SK-N-SH treated with all-trans-retinoic acid at 6 μM for 48 hours (cell line): ENCODE measurements at regions not wholly inside any gene's neighbourhood (a gene's known extent, or its start where the extent isn't known, plus 50 kb on each side); places are given as distances from the start of the nearest gene placed in this dataset.

Source experiments
- ATAC-seq: fragments of 200-7000 bp; cut with Tn5 transposase; 3 replicates; pipeline ENCODE4 v1.9.1; 2020; ENCODE audit warnings: mild to moderate bottlenecking, moderate library complexity
- ARNTL ChIP-seq: fragments of 450-650 bp; formaldehyde crosslinking; IDR thresholded peaks from 2 replicates; pipeline ENCODE4 v1.5.0; 2020; ENCODE audit warnings: low read depth, mild to moderate bottlenecking, moderate library complexity, borderline replicate concordance
- BACH2 ChIP-seq: fragments of 250-450 bp; sonication (Bioruptor Pico); IDR thresholded peaks from 2 replicates; pipeline ENCODE4 v1.9.0; 2021; ENCODE audit warnings: mild to moderate bottlenecking, borderline replicate concordance
- CREB5 ChIP-seq: fragments of 250-450 bp; sonication (Bioruptor Pico); IDR thresholded peaks from 2 replicates; pipeline ENCODE4 v1.5.1; 2020; ENCODE audit warnings: low read depth, mild to moderate bottlenecking, moderate library complexity
- CSDC2 ChIP-seq: fragments of 250-450 bp; sonication (Bioruptor Pico); IDR thresholded peaks from 2 replicates; pipeline ENCODE4 v1.5.0; 2020; ENCODE audit warnings: mild to moderate bottlenecking, moderate library complexity
- ESRRG ChIP-seq: fragments of 250-450 bp; sonication (Bioruptor Pico); IDR thresholded peaks from 2 replicates; pipeline ENCODE4 v1.6.1; 2021; ENCODE audit warnings: mild to moderate bottlenecking
- GLIS3 ChIP-seq: fragments of 250-450 bp; sonication (Bioruptor Pico); IDR thresholded peaks from 2 replicates; pipeline ENCODE4 v1.5.0; 2020; ENCODE audit warnings: mild to moderate bottlenecking, moderate library complexity
- ISL1 ChIP-seq: fragments of 250-450 bp; sonication (Bioruptor Pico); IDR thresholded peaks from 2 replicates; pipeline ENCODE4 v2.1.2; 2022; ENCODE audit warnings: mild to moderate bottlenecking, moderate library complexity
- OSR1 ChIP-seq: fragments of 250-450 bp; sonication (Bioruptor Pico); IDR thresholded peaks from 2 replicates; pipeline ENCODE4 v1.8.0; 2022; ENCODE audit warnings: moderate library complexity, mild to moderate bottlenecking, inconsistent platforms
- PATZ1 ChIP-seq: fragments of 250-450 bp; sonication (Bioruptor Pico); IDR thresholded peaks from 2 replicates; pipeline ENCODE4 v1.8.0; 2020; ENCODE audit warnings: mild to moderate bottlenecking, moderate library complexity, borderline replicate concordance
- PPARA ChIP-seq: fragments of 250-450 bp; sonication (Bioruptor Pico); IDR thresholded peaks from 2 replicates; pipeline ENCODE4 v1.5.0; 2020; ENCODE audit warnings: mild to moderate bottlenecking, borderline replicate concordance
- SNAI2 ChIP-seq: fragments of 250-450 bp; sonication (Bioruptor Pico); IDR thresholded peaks from 2 replicates; pipeline ENCODE4 v1.5.0; 2020; ENCODE audit warnings: mild to moderate bottlenecking, moderate library complexity
- TCF4 ChIP-seq: fragments of 250-450 bp; sonication (Bioruptor Pico); IDR thresholded peaks from 2 replicates; pipeline ENCODE4 v1.8.0; 2021; ENCODE audit warnings: mild to moderate bottlenecking, moderate library complexity, borderline replicate concordance
- TOX ChIP-seq: fragments of 250-450 bp; sonication (Bioruptor Pico); IDR thresholded peaks from 2 replicates; pipeline ENCODE4 v1.8.0; 2021; ENCODE audit warnings: mild to moderate bottlenecking, moderate library complexity, borderline replicate concordance
- ZC3H10 ChIP-seq: fragments of 250-450 bp; sonication (Bioruptor Pico); IDR thresholded peaks from 2 replicates; pipeline ENCODE4 v1.5.1; 2021; ENCODE audit warnings: mild to moderate bottlenecking, moderate library complexity
- ZFP3 ChIP-seq: fragments of 250-450 bp; sonication (Bioruptor Pico); IDR thresholded peaks from 2 replicates; pipeline ENCODE4 v1.5.0; 2020; ENCODE audit warnings: mild to moderate bottlenecking, moderate library complexity
- ZFP30 ChIP-seq: fragments of 450-650 bp; formaldehyde crosslinking; IDR thresholded peaks from 2 replicates; pipeline ENCODE4 v1.5.0; 2022; ENCODE audit warnings: mild to moderate bottlenecking, moderate library complexity
- ZNF565 ChIP-seq: fragments of 450-650 bp; formaldehyde crosslinking; conservative IDR thresholded peaks from 2 replicates; pipeline ENCODE4 v1.5.0; 2020; ENCODE audit warnings: low read depth, mild to moderate bottlenecking, moderate library complexity
- ZNF70 ChIP-seq: fragments of 450-650 bp; formaldehyde crosslinking; IDR thresholded peaks from 2 replicates; pipeline ENCODE4 v1.5.0; 2020; ENCODE audit warnings: mild to moderate bottlenecking, moderate library complexity
- ZNF8 ChIP-seq: fragments of 450-650 bp; formaldehyde crosslinking; IDR thresholded peaks from 2 replicates; pipeline ENCODE4 v1.5.0; 2020; ENCODE audit warnings: mild to moderate bottlenecking, moderate library complexity
- TF ChIP-seq, protein P1 (sequence below): fragments of 250-450 bp; sonication (Bioruptor Pico); IDR thresholded peaks from 2 replicates; pipeline ENCODE4 v1.5.0; 2020; ENCODE audit warnings: mild to moderate bottlenecking, moderate library complexity
- TF ChIP-seq, protein P2 (sequence below): fragments of 250-450 bp; sonication (Bioruptor Pico); IDR thresholded peaks from 2 replicates; pipeline ENCODE4 v1.5.1; 2021; ENCODE audit warnings: mild to moderate bottlenecking, moderate library complexity

DNA sequence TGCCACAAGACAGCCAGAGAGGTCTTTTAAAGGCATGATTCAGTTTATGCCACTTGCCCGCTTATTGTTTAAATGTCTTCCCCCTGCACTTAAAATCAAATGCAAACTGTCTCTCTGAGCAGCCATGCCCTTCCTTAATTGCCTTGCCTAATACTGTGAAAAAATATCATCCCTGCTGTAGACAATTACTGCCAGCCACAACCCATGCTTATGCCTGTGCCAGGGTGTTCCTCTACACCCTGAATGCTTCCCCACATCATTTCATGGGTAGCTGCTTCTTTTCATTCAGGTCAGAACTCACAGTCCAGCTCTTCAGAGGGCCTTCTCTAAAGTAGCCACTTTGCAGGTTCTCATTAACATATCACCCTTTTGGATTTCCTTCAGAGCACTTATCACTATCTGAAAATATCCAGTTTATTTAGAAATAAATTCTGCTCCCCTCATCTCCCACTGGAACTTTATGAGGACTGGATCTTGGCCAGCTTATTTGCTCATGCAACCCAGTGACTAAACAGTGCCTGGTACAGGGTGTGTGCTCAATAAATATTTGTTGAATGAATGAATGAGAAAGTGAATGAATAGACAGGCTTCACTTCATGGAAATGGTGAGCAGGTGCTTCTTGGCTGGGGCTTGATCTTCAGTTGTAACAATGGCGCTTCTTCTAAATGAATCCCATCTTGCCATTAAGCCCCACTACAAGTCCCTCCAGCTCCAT lies 162.4 kb upstream of the MDFIC start:
- no peak for ATAC-seq
- TF ChIP-seq ZNF70, result no peak
- TF ChIP-seq, protein P1, sequence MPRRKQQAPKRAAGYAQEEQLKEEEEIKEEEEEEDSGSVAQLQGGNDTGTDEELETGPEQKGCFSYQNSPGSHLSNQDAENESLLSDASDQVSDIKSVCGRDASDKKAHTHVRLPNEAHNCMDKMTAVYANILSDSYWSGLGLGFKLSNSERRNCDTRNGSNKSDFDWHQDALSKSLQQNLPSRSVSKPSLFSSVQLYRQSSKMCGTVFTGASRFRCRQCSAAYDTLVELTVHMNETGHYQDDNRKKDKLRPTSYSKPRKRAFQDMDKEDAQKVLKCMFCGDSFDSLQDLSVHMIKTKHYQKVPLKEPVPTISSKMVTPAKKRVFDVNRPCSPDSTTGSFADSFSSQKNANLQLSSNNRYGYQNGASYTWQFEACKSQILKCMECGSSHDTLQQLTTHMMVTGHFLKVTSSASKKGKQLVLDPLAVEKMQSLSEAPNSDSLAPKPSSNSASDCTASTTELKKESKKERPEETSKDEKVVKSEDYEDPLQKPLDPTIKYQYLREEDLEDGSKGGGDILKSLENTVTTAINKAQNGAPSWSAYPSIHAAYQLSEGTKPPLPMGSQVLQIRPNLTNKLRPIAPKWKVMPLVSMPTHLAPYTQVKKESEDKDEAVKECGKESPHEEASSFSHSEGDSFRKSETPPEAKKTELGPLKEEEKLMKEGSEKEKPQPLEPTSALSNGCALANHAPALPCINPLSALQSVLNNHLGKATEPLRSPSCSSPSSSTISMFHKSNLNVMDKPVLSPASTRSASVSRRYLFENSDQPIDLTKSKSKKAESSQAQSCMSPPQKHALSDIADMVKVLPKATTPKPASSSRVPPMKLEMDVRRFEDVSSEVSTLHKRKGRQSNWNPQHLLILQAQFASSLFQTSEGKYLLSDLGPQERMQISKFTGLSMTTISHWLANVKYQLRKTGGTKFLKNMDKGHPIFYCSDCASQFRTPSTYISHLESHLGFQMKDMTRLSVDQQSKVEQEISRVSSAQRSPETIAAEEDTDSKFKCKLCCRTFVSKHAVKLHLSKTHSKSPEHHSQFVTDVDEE (CRISPR knock-in tag), result no peak
- no peak for TF ChIP-seq OSR1
- TF ChIP-seq ARNTL (CRISPR knock-in tag), result no peak
- TF ChIP-seq TCF4 (CRISPR knock-in tag), result no peak
- no peak for TF ChIP-seq BACH2 (CRISPR knock-in tag)
- no peak for TF ChIP-seq GLIS3

DNA sequence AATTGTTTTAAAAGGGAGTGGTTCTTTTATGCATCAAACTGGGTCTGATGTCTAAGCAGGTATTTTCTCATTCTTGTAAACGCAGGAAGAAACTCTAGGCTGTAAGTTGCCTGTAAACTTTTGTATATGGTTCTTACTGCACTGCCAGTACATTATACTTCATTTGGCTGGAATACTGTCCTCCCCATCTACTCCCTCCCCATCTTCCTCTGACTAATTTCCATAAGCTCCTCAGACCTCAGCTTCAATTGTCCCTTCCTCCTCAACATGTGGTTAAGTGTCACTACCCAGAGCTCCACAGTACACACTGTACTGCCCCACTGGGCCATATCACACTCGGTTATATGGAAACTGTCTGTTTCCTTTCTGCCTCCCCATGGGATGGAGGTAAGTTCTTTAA lies 161.4 kb upstream of the MDFIC start:
- TF ChIP-seq CSDC2 (CRISPR knock-in tag) (no peak), OSR1 (no peak), GLIS3 (no peak), TCF4 (CRISPR knock-in tag) (no peak), ISL1 (CRISPR knock-in tag) (no peak)
- ATAC-seq, result no peak

- TF ChIP-seq ZNF565 (CRISPR knock-in tag), result no peak
- TF ChIP-seq SNAI2 (CRISPR knock-in tag), result no peak
- TF ChIP-seq ESRRG (CRISPR knock-in tag), result no peak
- no peak for TF ChIP-seq BACH2 (CRISPR knock-in tag)
- no peak for TF ChIP-seq CREB5 (CRISPR knock-in tag)
- no peak for TF ChIP-seq CSDC2 (CRISPR knock-in tag)
- TF ChIP-seq ZNF8 (CRISPR knock-in tag), result no peak
- no peak for TF ChIP-seq GLIS3
- TF ChIP-seq ZC3H10, result no peak
- no peak for TF ChIP-seq PATZ1 (CRISPR knock-in tag)
- TF ChIP-seq PPARA (CRISPR knock-in tag), result no peak
- TF ChIP-seq TOX (CRISPR knock-in tag), result no peak
- TF ChIP-seq, protein P1 (CRISPR knock-in tag), result no peak
- no peak for TF ChIP-seq ZFP30 (CRISPR knock-in tag)
- no peak for TF ChIP-seq ZFP3 (CRISPR knock-in tag)
- TF ChIP-seq, protein P2, sequence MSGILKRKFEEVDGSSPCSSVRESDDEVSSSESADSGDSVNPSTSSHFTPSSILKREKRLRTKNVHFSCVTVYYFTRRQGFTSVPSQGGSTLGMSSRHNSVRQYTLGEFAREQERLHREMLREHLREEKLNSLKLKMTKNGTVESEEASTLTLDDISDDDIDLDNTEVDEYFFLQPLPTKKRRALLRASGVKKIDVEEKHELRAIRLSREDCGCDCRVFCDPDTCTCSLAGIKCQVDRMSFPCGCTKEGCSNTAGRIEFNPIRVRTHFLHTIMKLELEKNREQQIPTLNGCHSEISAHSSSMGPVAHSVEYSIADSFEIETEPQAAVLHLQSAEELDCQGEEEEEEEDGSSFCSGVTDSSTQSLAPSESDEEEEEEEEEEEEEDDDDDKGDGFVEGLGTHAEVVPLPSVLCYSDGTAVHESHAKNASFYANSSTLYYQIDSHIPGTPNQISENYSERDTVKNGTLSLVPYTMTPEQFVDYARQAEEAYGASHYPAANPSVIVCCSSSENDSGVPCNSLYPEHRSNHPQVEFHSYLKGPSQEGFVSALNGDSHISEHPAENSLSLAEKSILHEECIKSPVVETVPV (CRISPR knock-in tag), result no peak
- no peak for TF ChIP-seq TCF4 (CRISPR knock-in tag)
- ATAC-seq, result no peak
Observed at GRCh38 chr7:114761973-114762372, 159.9 kb upstream of the MDFIC start.
